SJSA1 (cell line): ENCODE measurements at regions not wholly inside any gene's neighbourhood (a gene's known extent, or its start where the extent isn't known, plus 50 kb on each side); places are given as distances from the start of the nearest gene placed in this dataset.

ENCODE experiments used
- DNase-seq, 2 experiments: peaks; one replicate each; pipeline ENCODE4 v3.0.0-alpha.2; 2015 to 2020; ENCODE audit warnings: low spot score in 2 of 2, low read depth in 1 of 2
- H3K27ac ChIP-seq: fragments of 250-450 bp; sonication (Bioruptor Pico); 2 replicates; pipeline ENCODE4 v1.5.1; 2020; ENCODE audit warnings: mild to moderate bottlenecking, moderate library complexity
- H3K27me3 ChIP-seq: fragments of 250-450 bp; sonication (Bioruptor Pico); replicated peaks from 2 replicates; pipeline ENCODE4 v1.5.1; 2020; ENCODE audit warnings: mild to moderate bottlenecking, moderate library complexity
- H3K36me3 ChIP-seq: fragments of 250-450 bp; sonication (Bioruptor Pico); 2 replicates; pipeline ENCODE4 v1.5.1; 2020; ENCODE audit warnings: mild to moderate bottlenecking
- H3K4me1 ChIP-seq: fragments of 250-450 bp; sonication (Bioruptor Pico); replicated peaks from 2 replicates; pipeline ENCODE4 v1.6.1; 2021; ENCODE audit warnings: mild to moderate bottlenecking
- H3K4me3 ChIP-seq: fragments of 250-450 bp; sonication (Bioruptor Pico); 2 replicates; pipeline ENCODE4 v1.5.1; 2020; ENCODE audit warnings: mild to moderate bottlenecking
- H3K9me3 ChIP-seq: fragments of 250-450 bp; sonication (Bioruptor Pico); replicated peaks from 2 replicates; pipeline ENCODE4 v1.5.1; 2020; ENCODE audit warnings: mild to moderate bottlenecking

GRCh38 chr15:39188930-39189329 lies 391.9 kb upstream of the THBS1 start:
- no peaks in the 10 kb centered on the region for H3K27me3 ChIP-seq
- H3K36me3 ChIP-seq = no peaks in the 10 kb centered on the region
- H3K4me3 ChIP-seq = no peak overlapping the region
- H3K27ac ChIP-seq = peak overlapping the region; percentile 39
- H3K4me1 ChIP-seq = peaks cover 71% of the 10 kb centered on the region
- no peaks in the 10 kb centered on the region for H3K9me3 ChIP-seq
- DNase-seq = peak in 1 of 2 experiments; percentile 60

- Histone ChIP-seq H3K27me3 (no peaks in the 10 kb centered on the region), H3K36me3 (no peaks in the 10 kb centered on the region), H3K4me1 (peaks cover 80% of the 10 kb centered on the region), H3K9me3 (no peaks in the 10 kb centered on the region), H3K4me3 (no peak overlapping the region), H3K27ac (peak overlapping the region; percentile 85)
- DNase-seq = peak in 1 of 2 experiments; percentile 89
Observed at GRCh38 chr15:39191871-39192291, 389.0 kb upstream of the THBS1 start.

GRCh38 chr15:39192351-39192750 lies 388.5 kb upstream of the THBS1 start:
- peak overlapping the region; percentile 85 for H3K27ac ChIP-seq
- peaks cover 82% of the 10 kb centered on the region for H3K4me1 ChIP-seq
- H3K9me3 ChIP-seq = no peaks in the 10 kb centered on the region
- DNase-seq = no peak
- no peaks in the 10 kb centered on the region for H3K36me3 ChIP-seq
- H3K4me3 ChIP-seq = no peak overlapping the region
- no peaks in the 10 kb centered on the region for H3K27me3 ChIP-seq

- no peaks in the 10 kb centered on the region for H3K9me3 ChIP-seq
Observed at GRCh38 chr15:39192979-39193560, 387.8 kb upstream of the THBS1 start.

GRCh38 chr15:39193611-39194010 lies 387.3 kb upstream of the THBS1 start:
- no peak for DNase-seq
- H3K36me3 ChIP-seq = no peaks in the 10 kb centered on the region
- no peaks in the 10 kb centered on the region for H3K9me3 ChIP-seq
- H3K4me1 ChIP-seq = peaks cover 90% of the 10 kb centered on the region
- H3K27me3 ChIP-seq = no peaks in the 10 kb centered on the region
- H3K4me3 ChIP-seq = no peak overlapping the region
- H3K27ac ChIP-seq = peak overlapping the region; percentile 85

More at GRCh38 chr15:39192979-39193560, 387.8 kb upstream of the THBS1 start:
- Histone ChIP-seq H3K4me3 (no peak overlapping the region), H3K4me1 (peaks cover 87% of the 10 kb centered on the region), H3K27ac (peak overlapping the region; percentile 85), H3K27me3 (no peaks in the 10 kb centered on the region), H3K36me3 (no peaks in the 10 kb centered on the region)
- no peak for DNase-seq

GRCh38 chr15:39194106-39194830 lies 386.6 kb upstream of the THBS1 start:
- no peak for DNase-seq
- Histone ChIP-seq H3K36me3 (no peaks in the 10 kb centered on the region), H3K9me3 (no peaks in the 10 kb centered on the region), H3K27ac (peak overlapping the region; percentile 85), H3K27me3 (no peaks in the 10 kb centered on the region), H3K4me3 (no peak overlapping the region), H3K4me1 (peaks cover 90% of the 10 kb centered on the region)

GRCh38 chr15:39195961-39196486 lies 384.9 kb upstream of the THBS1 start:
- no peaks in the 10 kb centered on the region for H3K36me3 ChIP-seq
- H3K27me3 ChIP-seq = no peaks in the 10 kb centered on the region
- no peaks in the 10 kb centered on the region for H3K9me3 ChIP-seq
- DNase-seq = peak; percentile 94 to 95
- H3K27ac ChIP-seq = peak overlapping the region; percentile 85
- no peak overlapping the region for H3K4me3 ChIP-seq
- peaks cover 80% of the 10 kb centered on the region for H3K4me1 ChIP-seq

GRCh38 chr15:39198044-39199000 lies 382.6 kb upstream of the THBS1 start:
- Histone ChIP-seq H3K36me3 (no peaks in the 10 kb centered on the region), H3K27ac (peak overlapping the region; percentile 20), H3K9me3 (no peaks in the 10 kb centered on the region), H3K4me3 (no peak overlapping the region), H3K27me3 (no peaks in the 10 kb centered on the region), H3K4me1 (peaks cover 64% of the 10 kb centered on the region)
- no peak for DNase-seq

GRCh38 chr15:39199076-39199475 lies 381.8 kb upstream of the THBS1 start:
- Histone ChIP-seq H3K9me3 (no peaks in the 10 kb centered on the region), H3K36me3 (no peaks in the 10 kb centered on the region), H3K4me1 (peaks cover 64% of the 10 kb centered on the region), H3K27ac (peak overlapping the region; percentile 20), H3K4me3 (no peak overlapping the region), H3K27me3 (no peaks in the 10 kb centered on the region)
- DNase-seq = peak in 1 of 2 experiments; percentile 40

- DNase-seq = no peak
- Histone ChIP-seq H3K9me3 (no peaks in the 10 kb centered on the region), H3K4me3 (no peak overlapping the region), H3K4me1 (peaks cover 64% of the 10 kb centered on the region), H3K27me3 (no peaks in the 10 kb centered on the region), H3K27ac (no peak overlapping the region), H3K36me3 (no peaks in the 10 kb centered on the region)
Observed at GRCh38 chr15:39200586-39200985, 380.3 kb upstream of the THBS1 start.

- H3K9me3 ChIP-seq = no peaks in the 10 kb centered on the region
- no peaks in the 10 kb centered on the region for H3K27me3 ChIP-seq
- no peak overlapping the region for H3K27ac ChIP-seq
- no peaks in the 10 kb centered on the region for H3K36me3 ChIP-seq
- no peak overlapping the region for H3K4me3 ChIP-seq
- DNase-seq = no peak
- peaks cover 56% of the 10 kb centered on the region for H3K4me1 ChIP-seq
Observed at GRCh38 chr15:39202641-39203040, 378.2 kb upstream of the THBS1 start.

GRCh38 chr15:39204031-39204430 lies 376.8 kb upstream of the THBS1 start:
- Histone ChIP-seq H3K36me3 (no peaks in the 10 kb centered on the region), H3K9me3 (no peaks in the 10 kb centered on the region), H3K4me3 (no peak overlapping the region), H3K27ac (peak overlapping the region; percentile 53), H3K4me1 (peaks cover 45% of the 10 kb centered on the region), H3K27me3 (no peaks in the 10 kb centered on the region)
- DNase-seq = no peak

GRCh38 chr15:39205081-39205480 lies 375.8 kb upstream of the THBS1 start:
- Histone ChIP-seq H3K36me3 (no peaks in the 10 kb centered on the region), H3K4me1 (peaks cover 39% of the 10 kb centered on the region), H3K27me3 (no peaks in the 10 kb centered on the region), H3K27ac (no peak overlapping the region), H3K9me3 (no peaks in the 10 kb centered on the region), H3K4me3 (no peak overlapping the region)
- no peak for DNase-seq
